ENCODE measurements at regions not wholly inside any gene's neighbourhood (a gene's known extent, or its start where the extent isn't known, plus 50 kb on each side); places are given as distances from the start of the nearest gene placed in this dataset.

DNA sequence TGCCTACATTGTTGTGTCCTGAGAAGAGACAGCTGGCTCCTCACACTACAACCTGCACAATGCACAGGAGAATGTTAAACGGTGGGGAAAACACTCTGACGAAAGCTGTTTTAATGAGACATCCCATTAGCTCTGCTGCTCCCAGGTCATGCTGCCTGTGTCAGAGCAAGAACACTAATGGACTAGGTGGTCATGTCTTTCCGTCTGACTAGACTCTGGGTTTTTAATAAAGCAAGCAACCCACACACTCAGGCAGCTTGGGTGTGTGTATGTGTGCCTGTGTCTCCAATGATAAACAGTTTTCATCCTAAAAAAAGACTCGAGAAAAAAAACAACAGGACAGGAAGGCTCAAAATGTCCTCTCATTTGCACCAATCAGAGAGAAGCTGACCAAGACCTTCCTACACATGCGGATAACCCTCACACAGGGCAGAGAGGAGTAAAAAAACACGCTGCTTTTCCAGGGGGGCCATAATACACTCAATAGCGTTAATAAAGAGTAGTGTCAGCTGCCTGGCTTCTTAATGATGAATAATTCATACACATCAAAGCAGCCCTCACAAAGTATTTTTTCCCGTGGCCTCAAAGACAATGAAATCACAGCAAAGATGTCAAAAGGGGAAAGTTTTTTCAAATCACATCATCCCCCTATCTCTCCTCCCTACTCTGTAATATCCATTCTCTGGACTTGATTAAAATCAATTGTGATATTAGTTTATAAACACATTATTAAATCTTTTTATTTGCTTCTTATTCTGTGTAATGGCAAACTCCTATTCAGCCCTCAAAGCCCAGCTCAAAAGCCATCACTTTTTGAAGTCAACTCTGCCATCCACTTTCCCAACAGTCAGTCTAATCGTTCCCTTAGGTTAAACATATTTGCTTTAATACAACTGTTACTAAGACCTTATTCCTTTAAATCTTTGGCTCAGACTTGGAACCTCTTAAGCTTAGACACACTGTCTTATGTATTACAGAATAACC lies 244.2 kb upstream of the CDH11 start:
- TF ChIP-seq POLR2AphosphoS5 (IDR thresholded peaks at IDR 0.05; ENCODE audit: low read depth, low read length) (no peak), EZH2 (IDR thresholded peaks at IDR 0.05) (no peak), JUND (IDR thresholded peaks at IDR 0.05) (no peak), SIN3A (IDR thresholded peaks at IDR 0.05; ENCODE audit: low read depth) (no peak), FOSL1 (IDR thresholded peaks at IDR 0.05; ENCODE audit: low read depth) (no peak), CEBPB (IDR thresholded peaks at IDR 0.05; ENCODE audit: low read depth) (no peak), EZH2phosphoT487 (IDR thresholded peaks at IDR 0.05; ENCODE audit: borderline replicate concordance) (no peak), CBX3 (IDR thresholded peaks at IDR 0.05; ENCODE audit: low read depth) (no peak), POLR2A (IDR thresholded peaks at IDR 0.05; ENCODE audit: borderline replicate concordance, extremely low read depth, insufficient read depth, insufficient read length) (no peak), SRF (IDR thresholded peaks at IDR 0.05; ENCODE audit: low read depth) (no peak)
- TF ChIP-seq, protein P1, sequence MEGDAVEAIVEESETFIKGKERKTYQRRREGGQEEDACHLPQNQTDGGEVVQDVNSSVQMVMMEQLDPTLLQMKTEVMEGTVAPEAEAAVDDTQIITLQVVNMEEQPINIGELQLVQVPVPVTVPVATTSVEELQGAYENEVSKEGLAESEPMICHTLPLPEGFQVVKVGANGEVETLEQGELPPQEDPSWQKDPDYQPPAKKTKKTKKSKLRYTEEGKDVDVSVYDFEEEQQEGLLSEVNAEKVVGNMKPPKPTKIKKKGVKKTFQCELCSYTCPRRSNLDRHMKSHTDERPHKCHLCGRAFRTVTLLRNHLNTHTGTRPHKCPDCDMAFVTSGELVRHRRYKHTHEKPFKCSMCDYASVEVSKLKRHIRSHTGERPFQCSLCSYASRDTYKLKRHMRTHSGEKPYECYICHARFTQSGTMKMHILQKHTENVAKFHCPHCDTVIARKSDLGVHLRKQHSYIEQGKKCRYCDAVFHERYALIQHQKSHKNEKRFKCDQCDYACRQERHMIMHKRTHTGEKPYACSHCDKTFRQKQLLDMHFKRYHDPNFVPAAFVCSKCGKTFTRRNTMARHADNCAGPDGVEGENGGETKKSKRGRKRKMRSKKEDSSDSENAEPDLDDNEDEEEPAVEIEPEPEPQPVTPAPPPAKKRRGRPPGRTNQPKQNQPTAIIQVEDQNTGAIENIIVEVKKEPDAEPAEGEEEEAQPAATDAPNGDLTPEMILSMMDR (IDR thresholded peaks at IDR 0.05 in 2 of 3, conservative IDR thresholded peaks at IDR 0.05 in 1 of 3; ENCODE audit: borderline replicate concordance in 1 of 3, insufficient read depth in 1 of 3, low read depth in 2 of 3, low read length in 2 of 3): no peak
- TF ChIP-seq, protein P2, sequence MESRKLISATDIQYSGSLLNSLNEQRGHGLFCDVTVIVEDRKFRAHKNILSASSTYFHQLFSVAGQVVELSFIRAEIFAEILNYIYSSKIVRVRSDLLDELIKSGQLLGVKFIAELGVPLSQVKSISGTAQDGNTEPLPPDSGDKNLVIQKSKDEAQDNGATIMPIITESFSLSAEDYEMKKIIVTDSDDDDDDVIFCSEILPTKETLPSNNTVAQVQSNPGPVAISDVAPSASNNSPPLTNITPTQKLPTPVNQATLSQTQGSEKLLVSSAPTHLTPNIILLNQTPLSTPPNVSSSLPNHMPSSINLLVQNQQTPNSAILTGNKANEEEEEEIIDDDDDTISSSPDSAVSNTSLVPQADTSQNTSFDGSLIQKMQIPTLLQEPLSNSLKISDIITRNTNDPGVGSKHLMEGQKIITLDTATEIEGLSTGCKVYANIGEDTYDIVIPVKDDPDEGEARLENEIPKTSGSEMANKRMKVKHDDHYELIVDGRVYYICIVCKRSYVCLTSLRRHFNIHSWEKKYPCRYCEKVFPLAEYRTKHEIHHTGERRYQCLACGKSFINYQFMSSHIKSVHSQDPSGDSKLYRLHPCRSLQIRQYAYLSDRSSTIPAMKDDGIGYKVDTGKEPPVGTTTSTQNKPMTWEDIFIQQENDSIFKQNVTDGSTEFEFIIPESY (IDR thresholded peaks at IDR 0.05; ENCODE audit: extremely low read depth, insufficient replicate concordance, low read length): no peak
- TF ChIP-seq, protein P3, sequence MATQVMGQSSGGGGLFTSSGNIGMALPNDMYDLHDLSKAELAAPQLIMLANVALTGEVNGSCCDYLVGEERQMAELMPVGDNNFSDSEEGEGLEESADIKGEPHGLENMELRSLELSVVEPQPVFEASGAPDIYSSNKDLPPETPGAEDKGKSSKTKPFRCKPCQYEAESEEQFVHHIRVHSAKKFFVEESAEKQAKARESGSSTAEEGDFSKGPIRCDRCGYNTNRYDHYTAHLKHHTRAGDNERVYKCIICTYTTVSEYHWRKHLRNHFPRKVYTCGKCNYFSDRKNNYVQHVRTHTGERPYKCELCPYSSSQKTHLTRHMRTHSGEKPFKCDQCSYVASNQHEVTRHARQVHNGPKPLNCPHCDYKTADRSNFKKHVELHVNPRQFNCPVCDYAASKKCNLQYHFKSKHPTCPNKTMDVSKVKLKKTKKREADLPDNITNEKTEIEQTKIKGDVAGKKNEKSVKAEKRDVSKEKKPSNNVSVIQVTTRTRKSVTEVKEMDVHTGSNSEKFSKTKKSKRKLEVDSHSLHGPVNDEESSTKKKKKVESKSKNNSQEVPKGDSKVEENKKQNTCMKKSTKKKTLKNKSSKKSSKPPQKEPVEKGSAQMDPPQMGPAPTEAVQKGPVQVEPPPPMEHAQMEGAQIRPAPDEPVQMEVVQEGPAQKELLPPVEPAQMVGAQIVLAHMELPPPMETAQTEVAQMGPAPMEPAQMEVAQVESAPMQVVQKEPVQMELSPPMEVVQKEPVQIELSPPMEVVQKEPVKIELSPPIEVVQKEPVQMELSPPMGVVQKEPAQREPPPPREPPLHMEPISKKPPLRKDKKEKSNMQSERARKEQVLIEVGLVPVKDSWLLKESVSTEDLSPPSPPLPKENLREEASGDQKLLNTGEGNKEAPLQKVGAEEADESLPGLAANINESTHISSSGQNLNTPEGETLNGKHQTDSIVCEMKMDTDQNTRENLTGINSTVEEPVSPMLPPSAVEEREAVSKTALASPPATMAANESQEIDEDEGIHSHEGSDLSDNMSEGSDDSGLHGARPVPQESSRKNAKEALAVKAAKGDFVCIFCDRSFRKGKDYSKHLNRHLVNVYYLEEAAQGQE (IDR thresholded peaks at IDR 0.05; ENCODE audit: low read depth): no peak
- TF ChIP-seq, protein P4, sequence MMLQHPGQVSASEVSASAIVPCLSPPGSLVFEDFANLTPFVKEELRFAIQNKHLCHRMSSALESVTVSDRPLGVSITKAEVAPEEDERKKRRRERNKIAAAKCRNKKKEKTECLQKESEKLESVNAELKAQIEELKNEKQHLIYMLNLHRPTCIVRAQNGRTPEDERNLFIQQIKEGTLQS (IDR thresholded peaks at IDR 0.05): no peak
